ENCODE measurements at regions not wholly inside any gene's neighbourhood (a gene's known extent, or its start where the extent isn't known, plus 50 kb on each side); places are given as distances from the start of the nearest gene placed in this dataset.

- no peak for TF ChIP-seq CTCF (IDR thresholded peaks at IDR 0.05)
- no peak overlapping the region for H3K9ac ChIP-seq (ENCODE audit: low read depth in 2 of 2, low read length in 2 of 2)
- H3K36me3 ChIP-seq, result no peaks in the 10 kb centered on the region
- H3K4me1 ChIP-seq, result no peaks in the 10 kb centered on the region
- no peaks in the 10 kb centered on the region for H3K9me3 ChIP-seq
- no peak overlapping the region for H3K27ac ChIP-seq
- intact Hi-C loops (cut with DNase I), result no loop called here
- no peak for DNase-seq
- no peaks in the 10 kb centered on the region for H3K27me3 ChIP-seq
- no peak overlapping the region for H3K4me3 ChIP-seq
These were observed 307.9 kb downstream of the HLX start for GRCh38 chr1:221187174-221187573.

GRCh38 chr1:221188458-221188857 is 309.2 kb downstream of the HLX start:
- no peaks in the 10 kb centered on the region for H3K9me3 ChIP-seq
- intact Hi-C loops (cut with DNase I), result no loop called here
- H3K4me1 ChIP-seq, result no peaks in the 10 kb centered on the region
- no peaks in the 10 kb centered on the region for H3K27me3 ChIP-seq
- H3K9ac ChIP-seq (ENCODE audit: low read depth in 2 of 2, low read length in 2 of 2), result no peak overlapping the region
- no peak for TF ChIP-seq CTCF (IDR thresholded peaks at IDR 0.05)
- H3K36me3 ChIP-seq, result no peaks in the 10 kb centered on the region
- no peak for DNase-seq
- no peak overlapping the region for H3K27ac ChIP-seq
- H3K4me3 ChIP-seq, result no peak overlapping the region

- TF ChIP-seq CTCF (IDR thresholded peaks at IDR 0.05), result no peak
- H3K27ac ChIP-seq, result no peak overlapping the region
These were observed 311.0 kb downstream of the HLX start for GRCh38 chr1:221190249-221190648.

GRCh38 chr1:221192055-221192454 is 312.8 kb downstream of the HLX start:
- no peak overlapping the region for H3K4me3 ChIP-seq
- no peak for DNase-seq
- intact Hi-C loops (cut with DNase I), result no loop called here
- no peaks in the 10 kb centered on the region for H3K9me3 ChIP-seq
- H3K36me3 ChIP-seq, result no peaks in the 10 kb centered on the region
- no peaks in the 10 kb centered on the region for H3K4me1 ChIP-seq
- H3K27ac ChIP-seq, result no peak overlapping the region
- no peak overlapping the region for H3K9ac ChIP-seq (ENCODE audit: low read depth in 2 of 2, low read length in 2 of 2)
- H3K27me3 ChIP-seq, result no peaks in the 10 kb centered on the region
- no peak for TF ChIP-seq CTCF (IDR thresholded peaks at IDR 0.05)

More at GRCh38 chr1:221190249-221190648, 311.0 kb downstream of the HLX start:
- no peaks in the 10 kb centered on the region for H3K27me3 ChIP-seq
- H3K4me3 ChIP-seq, result no peak overlapping the region
- no peaks in the 10 kb centered on the region for H3K36me3 ChIP-seq
- no peaks in the 10 kb centered on the region for H3K9me3 ChIP-seq
- intact Hi-C loops (cut with DNase I), result no loop called here
- H3K9ac ChIP-seq (ENCODE audit: low read depth in 2 of 2, low read length in 2 of 2), result no peak overlapping the region
- no peak for DNase-seq
- H3K4me1 ChIP-seq, result no peaks in the 10 kb centered on the region

- H3K4me1 ChIP-seq, result no peaks in the 10 kb centered on the region
- no peak overlapping the region for H3K9ac ChIP-seq (ENCODE audit: low read depth in 2 of 2, low read length in 2 of 2)
- H3K4me3 ChIP-seq, result no peak overlapping the region
- no peak for DNase-seq
- no peaks in the 10 kb centered on the region for H3K9me3 ChIP-seq
- no peak for TF ChIP-seq CTCF (IDR thresholded peaks at IDR 0.05)
- no peaks in the 10 kb centered on the region for H3K36me3 ChIP-seq
- H3K27ac ChIP-seq, result no peak overlapping the region
- H3K27me3 ChIP-seq, result no peaks in the 10 kb centered on the region
- intact Hi-C loops (cut with DNase I), result loop anchor here (5.0 to 10.0 kb wide), 2 partner anchors 328 to 386 kb away; no protein-coding TSS in a partner anchor
These were observed 321.2 kb downstream of the HLX start for GRCh38 chr1:221200464-221200863.
